ENCODE measurements at regions not wholly inside any gene's neighbourhood (a gene's known extent, or its start where the extent isn't known, plus 50 kb on each side); places are given as distances from the start of the nearest gene placed in this dataset.

DNA sequence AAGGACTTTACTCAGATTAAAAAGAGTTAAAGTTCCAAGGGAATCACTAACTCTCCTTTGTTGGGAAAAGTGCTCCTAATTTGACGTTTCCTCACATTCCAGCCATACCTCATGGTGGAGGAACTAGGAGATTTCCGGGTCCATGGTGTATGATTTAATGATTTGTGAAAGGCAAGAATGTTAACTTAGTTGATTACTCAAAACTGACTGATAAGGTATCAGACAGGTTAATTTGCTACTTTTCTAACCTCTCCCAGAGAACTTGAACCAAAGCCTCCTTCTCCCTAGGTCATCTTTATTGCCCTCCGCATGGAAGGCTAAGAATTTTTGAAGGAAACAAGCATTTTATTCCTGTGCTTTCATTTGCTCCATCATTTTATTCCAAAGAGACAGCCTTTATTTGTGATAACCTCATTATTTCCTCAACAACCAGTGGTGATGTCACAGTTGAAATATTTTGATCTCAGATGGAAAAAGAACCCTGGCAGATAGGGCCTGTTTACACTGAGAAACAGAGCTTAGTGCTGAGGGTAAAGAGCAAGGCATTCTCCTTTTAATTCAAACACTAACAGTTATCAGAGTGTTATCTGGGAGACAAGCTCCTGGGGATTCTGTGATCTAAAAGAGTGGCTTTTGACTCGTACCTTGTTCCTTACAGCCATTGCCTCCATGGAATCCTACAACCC is 57.4 kb upstream of the BMP2 start:
- WGBS, result 64% methylated on average over 4 of the region's 4 CpGs
- no peak for DNase-seq (ENCODE audit: low spot score)
- Histone ChIP-seq H3K4me1 (ENCODE audit: control insufficient read depth in 4 of 4, insufficient read depth in 4 of 4, low read length in 3 of 4) (peaks cover 4 to 41% (median 15%) of the 10 kb centered on the region in 4 donors), H3K27ac (ENCODE audit: low read depth in 1 of 2, low read length in 2 of 2) (peak overlapping the region; percentile 3 to 9), H3K9ac (ENCODE audit: low read depth in 1 of 2, low read length in 2 of 2) (no peak overlapping the region), H3K4me3 (ENCODE audit: low read depth in 1 of 3, low read length in 3 of 3) (no peak overlapping the region), H3K36me3 (ENCODE audit: control insufficient read depth in 4 of 4, insufficient read depth in 3 of 4, low read depth in 1 of 4, low read length in 3 of 4) (no peaks in the 10 kb centered on the region), H3K27me3 (ENCODE audit: control insufficient read depth in 4 of 4, insufficient read depth in 4 of 4, low read length in 3 of 4) (no peaks in the 10 kb centered on the region), H3K9me3 (ENCODE audit: control insufficient read depth in 4 of 4, low read length in 3 of 4) (no peaks in the 10 kb centered on the region)
- TF ChIP-seq HNF4G (IDR thresholded peaks at IDR 0.05) (peak; percentile 9), HNF4A (conservative IDR thresholded peaks at IDR 0.05) (peak; percentile 56 to 66), RAD21 (IDR thresholded peaks at IDR 0.05) (peak; percentile 15 to 20), GABPA (IDR thresholded peaks at IDR 0.05 in 1 of 2, conservative IDR thresholded peaks at IDR 0.05 in 1 of 2) (no peak), EGR1 (IDR thresholded peaks at IDR 0.05; ENCODE audit: low read depth in 2 of 2) (no peak), NR2F2 (IDR thresholded peaks at IDR 0.05) (peak; percentile 42), JUND (IDR thresholded peaks at IDR 0.05) (peak; percentile 71 to 74), YY1 (IDR thresholded peaks at IDR 0.05) (no peak), SP1 (IDR thresholded peaks at IDR 0.05) (peak; percentile 70), TAF1 (conservative IDR thresholded peaks at IDR 0.05) (no peak), FOXA1 (IDR thresholded peaks at IDR 0.05) (no peak), RXRA (IDR thresholded peaks at IDR 0.05) (peak; percentile 22 to 43), FOXA2 (IDR thresholded peaks at IDR 0.05) (peak; percentile 51)
- TF ChIP-seq, protein P1, sequence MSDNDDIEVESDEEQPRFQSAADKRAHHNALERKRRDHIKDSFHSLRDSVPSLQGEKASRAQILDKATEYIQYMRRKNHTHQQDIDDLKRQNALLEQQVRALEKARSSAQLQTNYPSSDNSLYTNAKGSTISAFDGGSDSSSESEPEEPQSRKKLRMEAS (IDR thresholded peaks at IDR 0.05), result no peak
- TF ChIP-seq, protein P2, sequence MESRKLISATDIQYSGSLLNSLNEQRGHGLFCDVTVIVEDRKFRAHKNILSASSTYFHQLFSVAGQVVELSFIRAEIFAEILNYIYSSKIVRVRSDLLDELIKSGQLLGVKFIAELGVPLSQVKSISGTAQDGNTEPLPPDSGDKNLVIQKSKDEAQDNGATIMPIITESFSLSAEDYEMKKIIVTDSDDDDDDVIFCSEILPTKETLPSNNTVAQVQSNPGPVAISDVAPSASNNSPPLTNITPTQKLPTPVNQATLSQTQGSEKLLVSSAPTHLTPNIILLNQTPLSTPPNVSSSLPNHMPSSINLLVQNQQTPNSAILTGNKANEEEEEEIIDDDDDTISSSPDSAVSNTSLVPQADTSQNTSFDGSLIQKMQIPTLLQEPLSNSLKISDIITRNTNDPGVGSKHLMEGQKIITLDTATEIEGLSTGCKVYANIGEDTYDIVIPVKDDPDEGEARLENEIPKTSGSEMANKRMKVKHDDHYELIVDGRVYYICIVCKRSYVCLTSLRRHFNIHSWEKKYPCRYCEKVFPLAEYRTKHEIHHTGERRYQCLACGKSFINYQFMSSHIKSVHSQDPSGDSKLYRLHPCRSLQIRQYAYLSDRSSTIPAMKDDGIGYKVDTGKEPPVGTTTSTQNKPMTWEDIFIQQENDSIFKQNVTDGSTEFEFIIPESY (IDR thresholded peaks at IDR 0.05), result no peak
- TF ChIP-seq, protein P3, sequence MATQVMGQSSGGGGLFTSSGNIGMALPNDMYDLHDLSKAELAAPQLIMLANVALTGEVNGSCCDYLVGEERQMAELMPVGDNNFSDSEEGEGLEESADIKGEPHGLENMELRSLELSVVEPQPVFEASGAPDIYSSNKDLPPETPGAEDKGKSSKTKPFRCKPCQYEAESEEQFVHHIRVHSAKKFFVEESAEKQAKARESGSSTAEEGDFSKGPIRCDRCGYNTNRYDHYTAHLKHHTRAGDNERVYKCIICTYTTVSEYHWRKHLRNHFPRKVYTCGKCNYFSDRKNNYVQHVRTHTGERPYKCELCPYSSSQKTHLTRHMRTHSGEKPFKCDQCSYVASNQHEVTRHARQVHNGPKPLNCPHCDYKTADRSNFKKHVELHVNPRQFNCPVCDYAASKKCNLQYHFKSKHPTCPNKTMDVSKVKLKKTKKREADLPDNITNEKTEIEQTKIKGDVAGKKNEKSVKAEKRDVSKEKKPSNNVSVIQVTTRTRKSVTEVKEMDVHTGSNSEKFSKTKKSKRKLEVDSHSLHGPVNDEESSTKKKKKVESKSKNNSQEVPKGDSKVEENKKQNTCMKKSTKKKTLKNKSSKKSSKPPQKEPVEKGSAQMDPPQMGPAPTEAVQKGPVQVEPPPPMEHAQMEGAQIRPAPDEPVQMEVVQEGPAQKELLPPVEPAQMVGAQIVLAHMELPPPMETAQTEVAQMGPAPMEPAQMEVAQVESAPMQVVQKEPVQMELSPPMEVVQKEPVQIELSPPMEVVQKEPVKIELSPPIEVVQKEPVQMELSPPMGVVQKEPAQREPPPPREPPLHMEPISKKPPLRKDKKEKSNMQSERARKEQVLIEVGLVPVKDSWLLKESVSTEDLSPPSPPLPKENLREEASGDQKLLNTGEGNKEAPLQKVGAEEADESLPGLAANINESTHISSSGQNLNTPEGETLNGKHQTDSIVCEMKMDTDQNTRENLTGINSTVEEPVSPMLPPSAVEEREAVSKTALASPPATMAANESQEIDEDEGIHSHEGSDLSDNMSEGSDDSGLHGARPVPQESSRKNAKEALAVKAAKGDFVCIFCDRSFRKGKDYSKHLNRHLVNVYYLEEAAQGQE (IDR thresholded peaks at IDR 0.05), result peak; percentile 21
- TF ChIP-seq, protein P4, sequence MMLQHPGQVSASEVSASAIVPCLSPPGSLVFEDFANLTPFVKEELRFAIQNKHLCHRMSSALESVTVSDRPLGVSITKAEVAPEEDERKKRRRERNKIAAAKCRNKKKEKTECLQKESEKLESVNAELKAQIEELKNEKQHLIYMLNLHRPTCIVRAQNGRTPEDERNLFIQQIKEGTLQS (IDR thresholded peaks at IDR 0.05), result no peak
- TF ChIP-seq, protein P5, sequence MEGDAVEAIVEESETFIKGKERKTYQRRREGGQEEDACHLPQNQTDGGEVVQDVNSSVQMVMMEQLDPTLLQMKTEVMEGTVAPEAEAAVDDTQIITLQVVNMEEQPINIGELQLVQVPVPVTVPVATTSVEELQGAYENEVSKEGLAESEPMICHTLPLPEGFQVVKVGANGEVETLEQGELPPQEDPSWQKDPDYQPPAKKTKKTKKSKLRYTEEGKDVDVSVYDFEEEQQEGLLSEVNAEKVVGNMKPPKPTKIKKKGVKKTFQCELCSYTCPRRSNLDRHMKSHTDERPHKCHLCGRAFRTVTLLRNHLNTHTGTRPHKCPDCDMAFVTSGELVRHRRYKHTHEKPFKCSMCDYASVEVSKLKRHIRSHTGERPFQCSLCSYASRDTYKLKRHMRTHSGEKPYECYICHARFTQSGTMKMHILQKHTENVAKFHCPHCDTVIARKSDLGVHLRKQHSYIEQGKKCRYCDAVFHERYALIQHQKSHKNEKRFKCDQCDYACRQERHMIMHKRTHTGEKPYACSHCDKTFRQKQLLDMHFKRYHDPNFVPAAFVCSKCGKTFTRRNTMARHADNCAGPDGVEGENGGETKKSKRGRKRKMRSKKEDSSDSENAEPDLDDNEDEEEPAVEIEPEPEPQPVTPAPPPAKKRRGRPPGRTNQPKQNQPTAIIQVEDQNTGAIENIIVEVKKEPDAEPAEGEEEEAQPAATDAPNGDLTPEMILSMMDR (IDR thresholded peaks at IDR 0.05; ENCODE audit: low read depth, low read length, missing input control), result no peak
